Prostate gland (tissue), 2 donors: ENCODE measurements at regions not wholly inside any gene's neighbourhood (a gene's known extent, or its start where the extent isn't known, plus 50 kb on each side); places are given as distances from the start of the nearest gene placed in this dataset.

ENCODE experiments used
- CTCF ChIP-seq, 4 experiments: fragments of 200-600 bp in 2 of 4; fragments of 450-650 bp in 2 of 4; sonication (generic) in 2 of 4; IDR thresholded peaks; 1 replicate in 3 of 4; 2 replicates in 1 of 4; pipeline ENCODE4 v1.5.1; 2016 to 2019; ENCODE audit warnings: antibody characterized with exemption in 4 of 4, mild to moderate bottlenecking in 2 of 4, moderate library complexity in 2 of 4
- POLR2AphosphoS5 ChIP-seq: sonication (generic); formaldehyde crosslinking; IDR thresholded peaks from one replicate; pipeline ENCODE4 v1.6.1; 2017; ENCODE audit warnings: antibody characterized with exemption

GRCh38 chrX:16316331-16316730, 149.1 kb downstream of the MAGEB17 start:
- no peak for TF ChIP-seq CTCF (IDR thresholded peaks at IDR 0.05)
- no peak for TF ChIP-seq POLR2AphosphoS5
